GM18508 (cell line): ENCODE measurements at regions not wholly inside any gene's neighbourhood (a gene's known extent, or its start where the extent isn't known, plus 50 kb on each side); places are given as distances from the start of the nearest gene placed in this dataset.
"Not testable (repeated sequence)": the region's sequence is repeated elsewhere in the genome, so short reads cannot be mapped to it uniquely, and the experiment has no call there.

Experiments used
- ATAC-seq: cut with Tn5 transposase; IDR thresholded peaks from one replicate; pipeline ENCODE4 v1.9.1; 2021; ENCODE audit warnings: moderate number of reproducible peaks; ENCODE audit not compliant: insufficient read depth, unreplicated experiment

DNA sequence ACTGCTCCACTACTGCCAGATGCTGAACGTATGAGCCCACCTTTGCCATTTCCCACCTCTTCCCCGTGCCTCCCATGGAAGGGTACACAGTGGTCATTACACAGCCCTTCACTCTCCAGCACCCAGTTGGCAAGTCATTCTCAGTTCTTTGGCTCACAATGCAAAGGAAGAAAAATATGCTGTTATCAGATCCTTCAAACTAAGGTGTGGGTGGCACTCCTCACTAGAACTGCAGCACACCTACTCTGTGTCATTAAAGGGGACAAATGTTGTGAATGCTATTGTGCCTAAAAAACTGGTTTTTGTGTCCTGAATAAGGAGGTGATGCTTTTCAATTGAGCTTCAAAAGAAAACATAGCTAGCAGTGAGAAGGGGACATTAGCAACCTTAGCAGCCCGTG lies 183.1 kb upstream of the SNX2 start:
- no peak for ATAC-seq

GRCh38 chr5:122599000-122599399 lies 175.9 kb upstream of the SNX2 start:
- ATAC-seq, result no peak

- ATAC-seq, result no peak
Measured at GRCh38 chr5:122600924-122601323, 174.0 kb upstream of the SNX2 start.

- no peak for ATAC-seq
Measured at GRCh38 chr5:122602700-122603099, 172.2 kb upstream of the SNX2 start.

- no peak for ATAC-seq
Measured at GRCh38 chr5:122605236-122605635, 169.6 kb upstream of the SNX2 start.

DNA sequence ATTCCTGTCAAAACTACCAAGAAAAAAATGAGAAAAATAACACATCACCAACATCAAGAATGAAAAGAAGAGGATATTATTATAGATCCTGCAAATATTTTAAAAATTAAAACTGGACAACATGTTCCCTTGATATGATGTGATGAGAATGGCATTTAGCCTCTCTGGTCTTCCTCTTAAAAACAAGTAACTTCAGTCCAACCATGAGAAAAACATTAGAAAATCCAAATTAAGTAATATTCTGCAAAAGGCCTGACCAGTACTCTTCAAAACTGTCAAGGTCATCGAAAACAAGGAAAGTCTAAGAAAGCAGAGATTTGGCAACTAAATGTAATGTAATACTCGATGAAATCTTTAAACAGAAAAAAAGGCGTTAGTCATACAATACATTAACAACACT lies 167.1 kb upstream of the SNX2 start:
- ATAC-seq, result no peak

DNA sequence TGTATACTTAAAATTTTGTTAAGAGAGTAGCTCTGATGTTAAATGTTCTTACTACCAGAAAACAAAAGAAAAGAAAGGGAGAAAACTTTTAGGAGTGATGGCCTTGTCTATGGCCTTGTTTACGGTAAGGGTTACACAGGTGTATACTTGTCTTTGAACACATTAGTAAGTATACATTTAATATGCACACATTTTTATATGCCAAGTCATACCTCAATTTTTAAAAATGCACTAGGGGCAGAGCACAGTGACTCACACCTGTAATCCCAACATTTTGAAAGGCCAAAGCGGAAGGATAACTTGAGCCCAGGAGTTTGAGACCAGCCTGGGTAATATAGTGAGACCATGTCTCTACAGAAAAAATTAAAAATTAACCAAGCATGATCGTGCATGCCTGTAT lies 166.7 kb upstream of the SNX2 start:
- ATAC-seq, result no peak

DNA sequence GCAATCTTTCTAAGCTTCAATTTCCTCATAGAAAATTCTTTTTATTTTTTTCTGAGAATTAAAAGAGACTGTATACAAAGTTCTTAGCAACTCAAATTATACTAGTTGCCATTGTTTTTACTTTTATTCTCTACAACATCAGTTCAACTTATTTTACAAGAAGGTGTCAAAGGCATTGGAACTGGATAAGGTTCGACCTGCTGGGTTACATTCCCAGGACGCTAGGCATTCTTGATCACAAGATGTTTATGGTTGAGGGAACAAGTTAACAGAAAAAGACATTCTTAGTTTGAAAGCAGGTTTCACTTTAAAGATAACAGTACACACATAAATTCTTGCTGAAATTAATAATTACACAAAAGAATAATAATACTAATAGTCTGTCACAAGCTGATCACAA lies 163.5 kb upstream of the SNX2 start:
- ATAC-seq, result no peak

DNA sequence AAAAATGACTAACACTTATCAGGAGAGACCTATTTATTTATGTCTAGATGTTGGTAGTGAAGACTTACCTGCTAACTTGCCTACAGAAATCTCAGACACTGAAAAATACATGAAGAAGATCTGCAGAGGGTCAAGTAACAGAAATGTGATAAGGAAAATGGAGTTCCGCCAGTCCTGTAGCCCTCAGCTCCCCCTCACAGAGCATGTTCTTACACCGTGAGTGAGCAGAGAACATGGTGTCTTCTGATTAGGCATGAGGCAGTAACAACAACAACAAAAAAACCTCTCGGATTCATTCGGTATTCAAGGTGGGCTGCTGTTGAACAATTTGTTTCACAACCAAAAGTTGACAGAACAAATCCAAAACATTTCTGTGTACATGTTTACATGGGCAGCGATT lies 162.0 kb upstream of the SNX2 start:
- ATAC-seq, result no peak

DNA sequence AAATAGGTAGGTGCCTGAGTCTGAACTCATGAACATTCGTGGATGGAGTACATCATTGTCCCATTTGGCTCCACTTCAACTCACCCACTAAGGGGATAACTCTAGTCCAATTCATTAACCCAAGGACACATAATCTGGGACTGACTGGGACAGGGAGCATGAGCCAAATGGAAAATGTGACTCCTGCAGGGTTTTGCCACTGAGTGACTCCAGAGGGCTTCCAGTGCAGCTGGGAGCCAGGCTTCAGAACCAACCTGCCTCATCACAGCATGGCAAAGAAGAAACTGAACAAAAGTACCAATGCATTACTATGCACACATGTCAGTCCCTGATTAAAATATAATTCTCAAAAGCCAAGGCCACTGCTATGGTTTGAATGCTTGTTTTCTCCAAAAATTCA lies 159.7 kb upstream of the SNX2 start:
- no peak for ATAC-seq

GRCh38 chr5:122615832-122616231 lies 159.0 kb upstream of the SNX2 start:
- ATAC-seq, result no peak

DNA sequence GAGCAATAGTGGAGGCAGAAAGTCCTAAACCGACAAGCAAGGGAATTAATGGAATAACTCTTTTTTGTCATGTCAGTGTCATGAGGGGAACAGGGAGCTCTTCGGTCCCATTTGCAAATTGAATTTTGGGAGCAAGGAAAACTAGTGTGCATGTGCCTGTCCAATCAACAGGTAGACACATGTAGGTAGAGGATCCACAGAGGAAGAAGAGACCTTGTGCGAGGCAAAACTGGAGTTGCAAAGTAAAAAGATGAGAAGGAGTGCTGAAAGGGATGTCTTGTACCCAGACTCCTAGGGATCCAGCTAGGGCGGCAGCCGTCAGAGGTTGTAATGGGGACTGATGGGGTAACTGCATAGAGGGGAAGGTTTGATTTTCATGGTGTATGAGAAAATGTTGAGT lies 156.8 kb upstream of the SNX2 start:
- not testable (repeated sequence) for ATAC-seq

DNA sequence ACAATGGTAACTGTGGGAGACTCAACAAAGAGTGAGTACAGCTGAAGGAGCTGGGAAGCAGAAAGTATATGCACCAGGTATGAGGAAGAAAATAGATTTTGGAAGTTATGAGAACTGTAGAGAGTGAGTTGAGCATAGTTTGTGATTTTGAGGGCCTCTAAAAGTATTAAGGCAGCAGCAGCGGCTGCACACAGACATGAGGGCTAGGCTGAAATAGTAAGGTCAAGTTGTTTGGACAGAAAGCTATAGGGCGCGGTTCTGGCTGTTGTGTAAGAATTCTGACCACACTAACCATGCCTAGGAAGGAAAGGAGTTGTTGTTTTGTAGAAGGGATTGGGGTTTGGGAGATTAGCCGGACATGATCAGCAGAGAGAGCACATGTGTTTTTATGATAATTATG lies 154.1 kb upstream of the SNX2 start:
- not testable (repeated sequence) for ATAC-seq

DNA sequence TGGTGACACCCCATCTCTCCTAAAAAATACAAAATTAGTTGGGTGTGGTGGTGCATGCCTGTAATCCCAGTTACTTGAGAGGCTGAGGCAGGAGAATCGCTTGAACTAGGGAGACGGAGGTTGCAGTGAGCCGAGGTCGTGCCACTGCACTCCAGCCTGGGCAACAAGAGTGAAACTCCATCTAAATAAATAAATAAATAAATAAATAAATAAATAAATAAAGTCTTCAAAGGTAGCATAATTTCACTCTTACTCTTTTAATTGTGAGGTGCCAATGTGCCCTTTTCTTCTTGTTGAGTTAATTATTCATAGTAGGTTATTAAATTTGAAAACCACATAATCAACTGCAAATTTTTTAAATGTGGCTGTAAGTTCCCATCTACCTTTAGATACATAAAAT lies 146.2 kb upstream of the SNX2 start:
- not testable (repeated sequence) for ATAC-seq

GRCh38 chr5:122629121-122629677 lies 145.7 kb upstream of the SNX2 start:
- ATAC-seq, result no peak

- no peak for ATAC-seq
Measured at GRCh38 chr5:122638581-122638980, 136.3 kb upstream of the SNX2 start.

- no peak for ATAC-seq
Measured at GRCh38 chr5:122639033-122639432, 135.8 kb upstream of the SNX2 start.

GRCh38 chr5:122639864-122640263 lies 135.0 kb upstream of the SNX2 start:
- no peak for ATAC-seq

- no peak for ATAC-seq
Measured at GRCh38 chr5:122649080-122649479, 125.8 kb upstream of the SNX2 start.

DNA sequence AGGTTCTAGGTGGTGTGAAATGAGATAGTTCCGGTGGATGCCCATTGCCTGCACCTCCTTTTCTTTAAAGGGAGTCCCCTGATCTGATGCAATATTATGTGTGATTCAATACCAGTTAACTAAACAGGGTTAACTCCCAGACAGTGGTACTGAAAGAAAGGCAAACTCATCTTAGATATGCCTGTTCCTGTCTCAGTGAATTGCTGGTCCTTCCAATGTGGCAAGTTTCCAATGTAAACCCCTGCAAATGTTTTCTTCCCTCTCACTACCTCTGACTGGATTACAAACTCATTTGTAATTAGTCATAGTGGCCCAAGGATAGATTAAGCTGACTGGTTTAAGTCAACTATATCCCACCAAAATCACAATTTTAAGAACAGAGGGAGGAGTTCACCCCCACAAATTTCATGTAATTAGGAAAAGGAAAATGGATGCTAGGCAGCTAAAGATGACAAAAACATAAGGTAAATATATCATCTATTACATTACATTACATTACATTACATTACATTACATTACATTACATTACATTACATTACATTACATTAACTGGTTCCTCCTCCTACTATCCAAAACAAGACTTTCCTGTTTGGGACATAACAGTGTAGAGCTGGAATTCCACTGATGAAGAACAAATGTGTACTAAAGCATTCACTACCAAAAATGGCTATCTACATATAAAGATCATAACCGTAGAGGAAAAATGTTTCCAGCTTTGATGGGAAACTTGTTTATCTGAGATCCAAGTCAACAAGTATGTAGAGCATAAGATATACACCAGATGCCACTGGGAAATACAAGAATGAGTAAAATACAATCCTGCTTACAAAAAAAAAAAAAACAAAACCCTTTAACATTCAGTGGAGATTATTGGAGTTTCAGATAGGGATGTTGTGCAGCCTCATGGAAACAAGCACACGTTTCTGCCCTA lies 121.5 kb upstream of the SNX2 start:
- no peak for ATAC-seq

DNA sequence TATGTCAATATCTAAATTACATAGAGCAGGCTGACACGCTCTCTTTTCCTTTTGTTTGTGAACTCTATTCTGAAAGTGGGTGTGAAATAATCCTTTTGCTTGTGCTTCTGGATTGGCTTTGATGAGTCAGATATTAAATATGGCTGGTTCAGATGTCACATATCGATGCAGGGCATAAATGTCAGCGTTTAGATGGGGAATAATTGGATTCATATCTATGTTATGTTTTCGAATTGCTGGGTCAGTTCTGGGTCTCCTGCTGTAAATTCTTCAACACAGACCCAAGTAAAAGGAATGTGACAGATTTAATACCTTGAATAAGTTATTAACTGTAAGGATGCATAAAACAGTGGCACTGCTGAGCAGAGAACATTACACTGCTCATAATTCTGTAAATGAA lies 118.7 kb upstream of the SNX2 start:
- ATAC-seq, result no peak

DNA sequence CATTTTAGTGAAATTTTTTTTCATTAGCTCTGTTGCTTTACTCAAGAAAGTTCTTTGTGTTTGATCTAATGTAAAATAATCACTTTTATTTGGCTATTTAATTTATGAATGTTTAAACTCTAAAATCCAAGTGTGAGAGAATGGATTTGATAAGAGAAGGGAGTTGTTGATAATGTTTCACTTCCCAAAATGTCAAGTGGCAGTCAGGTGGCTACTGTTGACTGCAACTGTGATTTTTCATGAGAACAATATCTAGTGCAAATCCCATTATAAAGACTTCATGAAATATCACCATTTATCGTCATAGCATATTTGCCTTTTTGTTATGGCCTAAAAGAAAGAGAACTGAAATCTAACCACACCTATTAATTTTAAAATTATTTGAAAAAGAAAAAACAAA lies 118.3 kb upstream of the SNX2 start:
- no peak for ATAC-seq
